Calu3 (cell line): ENCODE measurements at regions not wholly inside any gene's neighbourhood (a gene's known extent, or its start where the extent isn't known, plus 50 kb on each side); places are given as distances from the start of the nearest gene placed in this dataset.
A peak's percentile ranks its signal among the peaks of the same experiment; 100 is the strongest.

ENCODE experiments used
- BruUV-seq: library from RNA; stranded (reverse); fragments of 400-500 nt; replicated peaks from 2 replicates; lab custom pipeline; 2021; lab: Mats Ljungman, UMichigan
- CTCF ChIA-PET: fragments of 300-600 bp; sonication (Branson Sonifier 250); formaldehyde crosslinking; loops from one replicate; lab custom pipeline; 2022; ENCODE audit warnings: antibody characterized with exemption; lab: Charles Lee
- DNase-seq: peaks from one replicate; pipeline ENCODE4 v3.0.0; 2022
- H3K27ac Mint-ChIP-seq: one replicate; pipeline ENCODE4 v1.8.0; 2022; ENCODE audit warnings: mixed read lengths; ENCODE audit not compliant: unreplicated experiment
- H3K27me3 Mint-ChIP-seq: one replicate; pipeline ENCODE4 v1.8.0; 2022; ENCODE audit warnings: mixed read lengths; ENCODE audit not compliant: unreplicated experiment
- H3K36me3 Mint-ChIP-seq: one replicate; pipeline ENCODE4 v1.8.0; 2022; ENCODE audit warnings: mild to moderate bottlenecking, moderate library complexity, mixed read lengths; ENCODE audit not compliant: insufficient read depth, unreplicated experiment
- H3K4me1 Mint-ChIP-seq: one replicate; pipeline ENCODE4 v1.8.0; 2022; ENCODE audit warnings: mild to moderate bottlenecking, low read depth, mixed read lengths; ENCODE audit not compliant: unreplicated experiment
- H3K4me3 Mint-ChIP-seq: one replicate; pipeline ENCODE4 v1.8.0; 2022; ENCODE audit warnings: mild to moderate bottlenecking, low read depth, moderate library complexity, mixed read lengths; ENCODE audit not compliant: unreplicated experiment
- H3K9me3 Mint-ChIP-seq: one replicate; pipeline ENCODE4 v1.8.0; 2022; ENCODE audit warnings: low read depth, mixed read lengths; ENCODE audit not compliant: unreplicated experiment
- CTCF ChIP-seq: fragments of 200-600 bp; IDR thresholded peaks from one replicate; pipeline ENCODE4 v1.8.0; 2022; ENCODE audit warnings: antibody characterized with exemption; ENCODE audit not compliant: unreplicated experiment
- intact Hi-C: fragments of 100-400 bp; cut with micrococcal nuclease; formaldehyde crosslinking; loops from one replicate; pipeline ENCODE4 v1.10.0; 2022; ENCODE audit not compliant: unreplicated experiment

- TF ChIP-seq CTCF, result no peak
- CTCF ChIA-PET, result no interaction called here
- DNase-seq, result no peak
- Mint-ChIP-seq H3K4me3 (no peak overlapping the region), H3K36me3 (no peaks in the 10 kb centered on the region), H3K4me1 (peaks cover 19% of the 10 kb centered on the region), H3K27me3 (no peaks in the 10 kb centered on the region), H3K9me3 (peaks cover 6% of the 10 kb centered on the region), H3K27ac (no peak overlapping the region)
- BruUV-seq, result no TSS peak
- intact Hi-C loops, result no loop called here
Measured at GRCh38 chr2:67256892-67257291, 140.2 kb upstream of the ETAA1 start.

GRCh38 chr2:67258122-67258521 lies 139.0 kb upstream of the ETAA1 start:
- H3K4me1 Mint-ChIP-seq, result peaks cover 19% of the 10 kb centered on the region
- H3K27ac Mint-ChIP-seq, result no peak overlapping the region
- H3K9me3 Mint-ChIP-seq, result peaks cover 2% of the 10 kb centered on the region
- no peak for TF ChIP-seq CTCF
- H3K4me3 Mint-ChIP-seq, result no peak overlapping the region
- no peaks in the 10 kb centered on the region for H3K27me3 Mint-ChIP-seq
- CTCF ChIA-PET, result no interaction called here
- intact Hi-C loops, result no loop called here
- H3K36me3 Mint-ChIP-seq, result no peaks in the 10 kb centered on the region
- DNase-seq, result no peak
- no TSS peak for BruUV-seq

GRCh38 chr2:67258831-67259230 lies 138.3 kb upstream of the ETAA1 start:
- H3K4me3 Mint-ChIP-seq, result no peak overlapping the region
- DNase-seq, result no peak
- peak overlapping the region; percentile 88 for H3K27ac Mint-ChIP-seq
- TF ChIP-seq CTCF, result no peak
- no TSS peak for BruUV-seq
- H3K36me3 Mint-ChIP-seq, result no peaks in the 10 kb centered on the region
- H3K4me1 Mint-ChIP-seq, result peaks cover 19% of the 10 kb centered on the region
- H3K27me3 Mint-ChIP-seq, result no peaks in the 10 kb centered on the region
- H3K9me3 Mint-ChIP-seq, result peaks cover 2% of the 10 kb centered on the region
- intact Hi-C loops, result loop anchor here (1.0 kb wide), 1 partner anchor 31 kb away; no protein-coding TSS in a partner anchor
- CTCF ChIA-PET, result no interaction called here

- Mint-ChIP-seq H3K4me1 (peaks cover 19% of the 10 kb centered on the region), H3K36me3 (no peaks in the 10 kb centered on the region), H3K27ac (peak overlapping the region; percentile 88), H3K27me3 (no peaks in the 10 kb centered on the region), H3K9me3 (no peaks in the 10 kb centered on the region), H3K4me3 (no peak overlapping the region)
- no peak for TF ChIP-seq CTCF
- BruUV-seq, result no TSS peak
- intact Hi-C loops, result loop anchor here (1.0 kb wide), 1 partner anchor 31 kb away; no protein-coding TSS in a partner anchor
- DNase-seq, result peak; percentile 29
- CTCF ChIA-PET, result interaction anchor here (0.5 to 1.1 kb wide), 3 partner anchors 11 to 700 kb away, joined by 3 to 6 read pairs (median 6); no protein-coding TSS in a partner anchor
Measured at GRCh38 chr2:67259556-67260342, 137.4 kb upstream of the ETAA1 start.
